ENCODE measurements at regions not wholly inside any gene's neighbourhood (a gene's known extent, or its start where the extent isn't known, plus 50 kb on each side); places are given as distances from the start of the nearest gene placed in this dataset.

- no peaks in the 10 kb centered on the region for H3K79me2 ChIP-seq (ENCODE audit: control insufficient read depth, insufficient read depth, low read length)
- H3K36me3 ChIP-seq (ENCODE audit: control insufficient read depth in 2 of 2, insufficient read depth in 2 of 2, low read length in 1 of 2), result no peaks in the 10 kb centered on the region
- no peak overlapping the region for H2AFZ ChIP-seq (ENCODE audit: control insufficient read depth, low read depth, low read length)
- H3K9me3 ChIP-seq (replicated peaks; ENCODE audit: control insufficient read depth, insufficient read depth, low read length), result no peaks in the 10 kb centered on the region
- in situ Hi-C loops (cut with MboI) (no loop called here), intact Hi-C loops (cut with micrococcal nuclease; ENCODE audit: unreplicated experiment) (no loop called here)
- TF ChIP-seq TCF3 (IDR thresholded peaks at IDR 0.05; ENCODE audit: borderline replicate concordance, insufficient read depth, low read depth, low read length) (no peak), YBX1 (IDR thresholded peaks at IDR 0.05) (no peak), ZBED1 (IDR thresholded peaks at IDR 0.05; ENCODE audit: borderline replicate concordance) (no peak), BHLHE40 (IDR thresholded peaks at IDR 0.05; ENCODE audit: borderline replicate concordance in 1 of 2, low read depth in 2 of 2, low read length in 1 of 2) (no peak), CREM (IDR thresholded peaks at IDR 0.05; ENCODE audit: low read depth) (no peak), CHD2 (IDR thresholded peaks at IDR 0.05; ENCODE audit: borderline replicate concordance, low read depth, low read length) (no peak), SIX5 (IDR thresholded peaks at IDR 0.05; ENCODE audit: low read depth, low read length, severe bottlenecking) (no peak), ETV6 (conservative IDR thresholded peaks at IDR 0.05 in 1 of 2, IDR thresholded peaks at IDR 0.05 in 1 of 2; ENCODE audit: borderline replicate concordance in 1 of 2, low read depth in 1 of 2) (no peak)
- SMC1A ChIA-PET (ENCODE audit: uncharacterized antibody, unreplicated experiment), result no interaction called here
- no peak overlapping the region for H3K4me2 ChIP-seq (ENCODE audit: control insufficient read depth, insufficient read depth)
- DNase-seq (ENCODE audit: low read depth, low spot score) (no peak), ATAC-seq (no peak), FAIRE-seq (no peak)
- POLR2A ChIA-PET, result no interaction called here
- H3K27ac ChIP-seq (ENCODE audit: control insufficient read depth, insufficient read depth), result no peak overlapping the region
- CTCF ChIA-PET, result no interaction called here
- no peaks in the 10 kb centered on the region for H3K4me1 ChIP-seq (ENCODE audit: control insufficient read depth, insufficient read depth, low read length)
- H3K27me3 ChIP-seq (replicated peaks in 1 of 2; ENCODE audit: control insufficient read depth in 2 of 2, insufficient read depth in 2 of 2, low read length in 1 of 2), result no peaks in the 10 kb centered on the region
- H3K9ac ChIP-seq (ENCODE audit: control insufficient read depth, insufficient read depth, low read length), result no peak overlapping the region
- RAD21 ChIA-PET (ENCODE audit: unreplicated experiment), result no interaction called here
- no peak overlapping the region for H3K4me3 ChIP-seq
- no peaks in the 10 kb centered on the region for H4K20me1 ChIP-seq (ENCODE audit: control insufficient read depth, insufficient read depth)
- BruUV-seq (replicated peaks), result no TSS peak
Measured at GRCh38 chr13:60671386-60671785, 274.4 kb downstream of the TDRD3 start.

DNA sequence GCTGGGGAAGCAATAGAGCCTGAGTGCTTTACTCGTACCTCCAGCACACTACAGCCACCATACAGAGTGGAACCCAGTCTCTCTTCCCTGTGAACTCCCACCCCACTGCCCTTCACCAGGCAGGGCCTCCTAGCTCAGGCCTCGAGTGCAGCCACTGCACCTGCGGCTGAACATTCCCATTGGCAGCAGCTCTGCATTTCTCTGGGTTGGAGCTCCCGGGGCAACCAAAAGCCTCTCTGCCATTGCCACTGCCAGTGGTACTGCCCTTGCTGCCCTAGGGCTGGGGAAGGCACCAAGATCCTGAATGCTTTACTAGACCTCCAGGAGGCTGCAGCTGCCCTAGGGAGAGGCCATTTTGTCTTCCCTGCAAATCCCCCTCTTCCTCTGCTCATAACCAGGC lies 266.8 kb downstream of the TDRD3 start:
- Histone ChIP-seq H3K4me2 (ENCODE audit: control insufficient read depth, insufficient read depth) (no peak overlapping the region), H3K27ac (ENCODE audit: control insufficient read depth, insufficient read depth) (no peak overlapping the region), H4K20me1 (ENCODE audit: control insufficient read depth, insufficient read depth) (no peaks in the 10 kb centered on the region), H3K9ac (ENCODE audit: control insufficient read depth, insufficient read depth, low read length) (no peak overlapping the region), H2AFZ (ENCODE audit: control insufficient read depth, low read depth, low read length) (no peak overlapping the region), H3K4me3 (no peak overlapping the region), H3K79me2 (ENCODE audit: control insufficient read depth, insufficient read depth, low read length) (no peaks in the 10 kb centered on the region), H3K36me3 (ENCODE audit: control insufficient read depth in 2 of 2, insufficient read depth in 2 of 2, low read length in 1 of 2) (no peaks in the 10 kb centered on the region), H3K9me3 (replicated peaks; ENCODE audit: control insufficient read depth, insufficient read depth, low read length) (no peaks in the 10 kb centered on the region), H3K27me3 (replicated peaks in 1 of 2; ENCODE audit: control insufficient read depth in 2 of 2, insufficient read depth in 2 of 2, low read length in 1 of 2) (no peaks in the 10 kb centered on the region), H3K4me1 (ENCODE audit: control insufficient read depth, insufficient read depth, low read length) (no peaks in the 10 kb centered on the region; the same call in 1 of the 2 replicates)
- ChIA-PET CTCF (interaction anchor here (1.7 to 1.8 kb wide), 2 partner anchors 10 to 12 kb away, joined by 4 read pairs; no protein-coding TSS in a partner anchor), SMC1A (ENCODE audit: uncharacterized antibody, unreplicated experiment) (no interaction called here), POLR2A (no interaction called here), RAD21 (ENCODE audit: unreplicated experiment) (no interaction called here)
- no peak for FAIRE-seq
- ATAC-seq, result no peak
- no TSS peak for BruUV-seq (replicated peaks)
- DNase-seq (ENCODE audit: low read depth, low spot score), result no peak
- no peak for TF ChIP-seq ZBTB11 (CRISPR knock-in tag; IDR thresholded peaks at IDR 0.05)
- no peak for TF ChIP-seq ZBTB40 (IDR thresholded peaks at IDR 0.05; ENCODE audit: borderline replicate concordance)
- no peak for TF ChIP-seq CBFB (IDR thresholded peaks at IDR 0.05; ENCODE audit: low read depth)
- no peak for TF ChIP-seq TCF3 (IDR thresholded peaks at IDR 0.05; ENCODE audit: borderline replicate concordance, insufficient read depth, low read depth, low read length)
- in situ Hi-C loops (cut with MboI), result no loop called here
- WGBS (ENCODE audit: insufficient coverage, insufficient replicate concordance, low lambda C conversion rate, missing lambda C conversion rate), result 30% methylated on average over 4 of the region's 4 CpGs
- intact Hi-C loops (cut with micrococcal nuclease; ENCODE audit: unreplicated experiment), result no loop called here

Measured in GM12878 (cell line).